ENCODE measurements at regions not wholly inside any gene's neighbourhood (a gene's known extent, or its start where the extent isn't known, plus 50 kb on each side); places are given as distances from the start of the nearest gene placed in this dataset.
A peak's percentile ranks its signal among the peaks of the same experiment; 100 is the strongest.

DNA sequence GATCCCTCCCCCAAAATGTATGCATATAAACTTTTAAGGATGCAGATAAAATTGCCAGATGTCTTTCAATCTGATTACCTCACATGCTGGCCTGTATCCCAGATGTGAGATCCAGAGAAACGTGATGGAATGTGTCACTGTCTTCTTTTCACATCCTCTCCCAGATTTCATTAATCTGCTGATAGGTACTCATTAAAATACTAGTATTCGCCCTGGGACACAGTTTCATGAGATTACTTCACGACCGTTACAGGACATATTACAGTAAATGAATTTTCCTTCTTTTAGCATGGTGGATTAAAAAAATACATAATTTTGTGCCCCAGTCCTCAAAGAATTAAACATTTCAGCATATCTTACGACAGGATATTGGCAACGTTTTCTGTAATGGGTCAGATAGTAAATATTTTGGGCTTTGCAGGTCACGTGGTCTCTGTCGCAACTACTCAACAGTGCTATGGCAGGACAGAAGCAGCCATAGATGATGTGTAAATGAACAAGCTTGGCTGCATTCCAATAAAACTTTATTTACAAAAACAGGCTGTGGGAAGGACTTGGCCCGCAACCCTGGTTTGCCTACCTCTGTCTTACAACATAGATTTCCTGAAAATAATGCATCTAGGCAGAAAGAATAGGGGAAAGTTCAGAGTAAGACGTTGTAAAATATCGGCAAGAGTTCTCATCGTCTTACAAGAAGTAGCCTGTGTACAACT lies 156.0 kb upstream of the DIO3 start:
- no peaks in the 10 kb centered on the region for H3K9me3 Mint-ChIP-seq
- DNase-seq (ENCODE audit: low spot score in 2 of 2) (no peak), ATAC-seq (no peak)
- no peak overlapping the region for H3K27ac Mint-ChIP-seq
- no peaks in the 10 kb centered on the region for H3K36me3 Mint-ChIP-seq

DNA sequence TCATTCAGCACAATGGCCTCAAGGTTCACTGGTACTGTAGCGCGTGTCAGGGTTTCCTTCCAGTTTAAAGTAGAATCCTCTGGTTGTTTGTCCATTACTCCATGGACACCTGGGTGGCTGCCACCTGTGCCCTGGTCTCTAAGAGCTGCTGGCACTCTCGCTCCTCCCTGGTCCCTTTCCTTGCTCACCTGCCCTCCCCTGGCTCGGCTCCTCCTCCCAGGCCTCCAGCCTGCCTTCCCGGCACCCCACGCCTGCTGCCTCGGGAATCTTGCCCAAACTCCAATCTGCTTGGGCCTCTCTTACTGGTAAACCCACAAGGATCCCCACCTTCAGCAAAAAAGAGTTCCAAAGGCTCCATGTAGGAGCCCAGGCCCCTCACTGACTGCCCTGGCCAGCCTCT lies 154.4 kb upstream of the DIO3 start:
- no peak overlapping the region for H3K27ac Mint-ChIP-seq
- H3K36me3 Mint-ChIP-seq: no peaks in the 10 kb centered on the region
- ATAC-seq: no peak
- no peak for DNase-seq (ENCODE audit: low spot score in 2 of 2)
- H3K9me3 Mint-ChIP-seq: no peaks in the 10 kb centered on the region

DNA sequence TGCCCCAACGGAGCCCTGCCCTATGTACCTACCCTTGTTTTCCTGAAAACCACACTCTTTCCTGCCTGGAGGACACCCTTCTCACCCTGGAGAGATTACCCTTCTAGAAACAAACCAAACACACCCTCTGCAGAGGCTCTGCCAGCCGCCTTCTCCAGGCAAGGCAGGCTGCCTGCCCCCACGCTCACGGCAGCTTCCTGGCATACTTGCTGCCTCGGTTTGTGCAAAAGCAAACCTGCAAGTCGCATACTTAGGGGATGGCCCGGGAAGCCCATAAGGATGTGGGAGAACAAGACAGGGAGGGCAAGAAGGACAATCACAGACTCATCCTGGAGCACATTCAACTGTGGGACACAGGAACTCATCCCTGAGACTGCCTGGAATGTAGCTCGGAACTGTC lies 154.0 kb upstream of the DIO3 start:
- Mint-ChIP-seq H3K27ac (no peak overlapping the region), H3K9me3 (no peaks in the 10 kb centered on the region), H3K36me3 (no peaks in the 10 kb centered on the region)
- DNase-seq (ENCODE audit: low spot score in 2 of 2) (no peak), ATAC-seq (no peak)

DNA sequence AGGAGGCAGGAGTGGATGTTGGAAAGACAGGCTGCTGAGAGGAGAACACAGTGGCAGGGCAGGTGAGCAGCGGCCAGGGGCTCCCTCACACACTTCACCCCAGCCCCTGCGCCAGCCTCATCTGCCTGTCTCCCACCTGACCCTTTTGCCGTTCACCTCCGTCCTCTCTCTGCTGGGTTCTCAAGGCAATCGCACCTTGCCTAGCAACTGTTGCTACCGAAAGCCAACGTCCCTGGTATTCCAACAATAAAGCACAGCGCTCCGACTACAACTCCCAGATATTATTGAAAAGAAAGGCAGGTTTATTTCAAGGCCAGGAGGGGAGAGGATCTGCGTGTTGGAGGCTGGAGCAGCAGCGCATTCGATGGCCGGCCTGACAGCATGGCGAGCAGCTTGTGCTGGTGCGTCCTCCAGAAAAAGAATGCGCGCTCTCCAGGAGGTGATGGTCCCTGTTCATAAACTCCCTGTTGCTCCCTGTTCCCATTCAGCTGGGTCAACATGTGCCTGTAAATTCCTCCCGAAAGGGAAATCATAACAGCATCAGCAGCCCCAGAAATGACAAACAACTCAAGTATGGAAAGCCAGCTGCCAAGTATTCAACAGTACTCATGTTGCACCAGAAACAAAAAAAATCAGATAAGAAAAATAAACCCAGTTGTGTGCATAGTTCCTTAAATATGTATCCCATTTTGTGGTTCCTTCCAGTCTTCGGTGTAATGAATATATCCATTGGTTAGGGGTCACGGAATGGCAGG lies 153.0 kb upstream of the DIO3 start:
- no peaks in the 10 kb centered on the region for H3K36me3 Mint-ChIP-seq
- H3K9me3 Mint-ChIP-seq: no peaks in the 10 kb centered on the region
- H3K27ac Mint-ChIP-seq: peak overlapping the region in 1 of 2 donors; percentile 84
- no peak for DNase-seq (ENCODE audit: low spot score in 2 of 2)
- ATAC-seq: no peak

DNA sequence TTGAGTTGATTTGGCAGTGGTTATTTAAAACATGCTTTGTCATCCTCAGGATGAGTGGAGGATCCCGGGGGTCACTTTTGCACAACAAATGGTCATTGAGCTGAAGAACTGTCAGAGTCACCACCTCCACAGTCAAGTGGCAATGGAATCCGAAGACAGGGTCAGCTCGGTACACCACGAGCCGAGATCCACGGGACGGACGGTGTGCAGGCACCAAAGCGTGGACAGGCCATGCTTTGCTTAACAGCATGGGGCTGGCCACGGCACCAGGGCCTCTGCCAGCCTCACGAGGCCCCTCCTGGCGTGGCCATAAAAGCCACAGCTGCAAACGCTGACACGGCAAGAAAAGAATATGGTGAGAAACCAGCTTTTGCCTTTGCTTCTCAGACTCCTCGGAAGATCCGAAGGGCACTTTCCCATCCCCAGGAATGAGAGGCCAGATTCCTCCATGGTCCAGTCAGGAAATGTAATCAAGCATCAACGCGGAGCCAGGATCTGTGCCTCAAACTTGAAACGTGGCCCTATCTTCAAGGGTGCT lies 152.2 kb upstream of the DIO3 start:
- DNase-seq (ENCODE audit: low spot score in 2 of 2): no peak
- Mint-ChIP-seq H3K9me3 (no peaks in the 10 kb centered on the region), H3K36me3 (no peaks in the 10 kb centered on the region), H3K27ac (no peak overlapping the region)
- no peak for ATAC-seq

DNA sequence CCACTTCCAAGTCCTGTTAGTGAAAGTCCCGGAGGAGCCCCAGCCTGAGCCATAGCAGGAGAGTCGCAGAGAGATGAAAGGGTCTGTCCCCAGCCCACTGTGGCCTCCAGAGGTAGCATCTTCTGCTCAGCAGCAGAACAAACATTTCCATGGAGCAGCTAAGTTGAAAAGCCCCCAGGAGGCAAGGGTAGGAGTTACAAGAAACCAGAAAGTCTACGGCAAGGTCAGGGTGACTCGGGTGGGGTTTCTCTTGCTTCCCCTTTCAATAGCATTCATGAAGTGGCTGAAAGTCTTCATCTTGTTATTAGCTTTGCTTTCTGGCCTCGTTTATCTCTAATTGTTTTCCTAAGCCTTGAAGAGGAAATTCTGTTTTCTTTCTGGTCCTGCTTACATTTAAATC lies 151.2 kb upstream of the DIO3 start:
- no peaks in the 10 kb centered on the region for H3K36me3 Mint-ChIP-seq

DNA sequence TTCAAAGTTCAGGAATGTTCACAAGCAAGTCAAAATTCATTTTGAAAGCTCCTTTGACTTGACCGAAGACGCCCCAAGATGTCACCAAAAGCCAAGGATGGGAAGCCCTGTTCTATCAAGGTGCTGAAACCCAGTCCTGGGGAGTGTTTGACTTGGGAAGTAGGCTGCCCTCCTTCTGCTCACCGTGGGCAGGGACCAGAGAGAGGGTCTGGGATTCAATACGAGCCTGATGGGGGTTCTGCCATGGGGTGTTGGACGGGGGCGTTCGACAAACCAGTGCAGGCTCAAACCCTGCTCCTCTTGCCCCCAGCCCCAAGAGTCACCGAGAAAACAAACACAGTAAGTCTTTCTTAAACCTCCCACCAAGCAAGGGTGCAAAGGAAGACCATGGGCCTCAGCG lies 150.1 kb upstream of the DIO3 start:
- no peak for ATAC-seq
- Mint-ChIP-seq H3K36me3 (no peaks in the 10 kb centered on the region), H3K27ac (no peak overlapping the region), H3K9me3 (no peaks in the 10 kb centered on the region)
- DNase-seq (ENCODE audit: low spot score in 2 of 2): no peak

More for the DNA sequence above, 151.2 kb upstream of the DIO3 start:
- no peak for DNase-seq (ENCODE audit: low spot score in 2 of 2)
- no peaks in the 10 kb centered on the region for H3K9me3 Mint-ChIP-seq
- no peak overlapping the region for H3K27ac Mint-ChIP-seq
- ATAC-seq: no peak

DNA sequence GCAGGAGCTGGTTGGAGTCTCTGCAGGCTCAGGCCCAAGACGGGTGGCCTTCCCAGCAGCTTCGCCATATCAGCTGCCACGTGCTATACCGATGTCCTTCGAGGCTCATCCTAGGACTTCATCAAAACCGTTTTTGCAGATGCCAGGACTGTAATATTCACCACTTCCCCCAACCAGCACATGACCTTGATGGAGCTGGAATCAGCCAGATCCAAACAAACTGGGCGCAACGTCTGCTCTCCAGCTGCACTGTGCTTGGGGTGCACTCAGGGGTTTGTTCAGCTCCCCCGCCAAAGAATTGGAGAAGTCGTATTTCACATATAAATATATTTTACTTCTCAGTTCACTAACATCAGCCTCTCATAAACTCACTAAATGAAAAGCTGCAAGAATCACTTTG lies 149.5 kb upstream of the DIO3 start:
- Mint-ChIP-seq H3K36me3 (no peaks in the 10 kb centered on the region), H3K27ac (no peak overlapping the region), H3K9me3 (no peaks in the 10 kb centered on the region)
- no peak for ATAC-seq
- no peak for DNase-seq (ENCODE audit: low spot score in 2 of 2)

DNA sequence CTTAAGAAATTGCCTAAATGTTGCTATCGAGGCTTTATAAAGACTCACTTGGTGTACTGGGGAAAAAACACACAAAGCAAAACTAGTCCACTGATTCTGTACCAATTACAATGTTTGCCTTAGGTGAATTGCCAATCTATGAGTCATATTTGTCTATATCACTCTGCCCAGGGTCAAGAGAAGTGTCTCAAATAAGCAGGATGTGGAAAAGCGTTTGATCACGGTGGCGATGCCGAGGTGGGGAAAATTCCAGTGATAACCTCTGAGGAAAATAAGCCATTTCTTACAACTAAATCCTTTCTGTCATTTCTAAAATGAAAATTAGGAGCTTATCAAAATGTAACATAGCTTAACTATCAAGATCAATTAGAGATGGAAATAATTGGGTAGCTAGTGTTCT lies 148.6 kb upstream of the DIO3 start:
- DNase-seq (ENCODE audit: low spot score in 2 of 2) (no peak), ATAC-seq (no peak)
- H3K27ac Mint-ChIP-seq: no peak overlapping the region
- H3K9me3 Mint-ChIP-seq: no peaks in the 10 kb centered on the region
- no peaks in the 10 kb centered on the region for H3K36me3 Mint-ChIP-seq

DNA sequence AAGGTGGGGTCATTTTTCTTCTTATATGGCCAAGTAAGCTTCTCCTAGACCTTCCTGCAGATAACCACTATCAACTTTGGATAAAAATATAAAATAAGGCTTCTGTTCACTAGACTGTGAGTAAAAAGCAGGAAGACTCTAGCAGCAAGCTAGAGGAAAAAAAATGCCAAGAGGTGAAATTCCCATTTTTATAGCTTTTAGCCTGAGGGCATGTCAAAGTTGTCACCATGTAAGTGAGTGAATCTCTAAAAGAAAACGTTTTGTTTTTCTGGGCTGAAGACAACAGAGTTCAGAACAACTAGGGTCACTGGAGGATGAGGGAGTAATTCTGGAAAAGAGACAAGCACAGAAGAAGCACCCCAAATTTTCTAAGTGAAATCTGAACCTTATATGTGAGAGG lies 143.9 kb upstream of the DIO3 start:
- Mint-ChIP-seq H3K9me3 (no peaks in the 10 kb centered on the region), H3K27ac (no peak overlapping the region), H3K36me3 (no peaks in the 10 kb centered on the region)
- DNase-seq (ENCODE audit: low spot score in 2 of 2): no peak
- ATAC-seq: no peak

DNA sequence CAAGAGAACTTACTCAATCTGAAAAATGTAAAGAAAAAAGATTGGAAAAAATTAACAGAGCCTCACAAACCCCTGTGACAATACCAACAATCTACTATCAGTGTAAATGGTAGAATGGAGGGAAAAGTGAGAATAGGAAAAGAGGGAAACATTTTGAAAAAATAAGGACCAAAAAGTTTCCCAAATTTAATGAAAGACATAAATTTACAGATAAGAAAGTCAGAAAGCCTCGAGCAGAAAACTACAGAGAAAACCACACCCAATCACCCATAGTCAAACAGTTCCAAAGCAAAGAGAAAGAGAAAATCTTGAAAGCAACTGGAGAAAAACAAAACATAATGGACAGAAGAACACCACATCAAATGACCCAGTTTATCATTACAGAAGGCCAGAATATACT lies 142.7 kb upstream of the DIO3 start:
- no peak overlapping the region for H3K27ac Mint-ChIP-seq
- no peak for DNase-seq (ENCODE audit: low spot score in 2 of 2)
- H3K36me3 Mint-ChIP-seq: no peaks in the 10 kb centered on the region
- ATAC-seq: no peak
- no peaks in the 10 kb centered on the region for H3K9me3 Mint-ChIP-seq

DNA sequence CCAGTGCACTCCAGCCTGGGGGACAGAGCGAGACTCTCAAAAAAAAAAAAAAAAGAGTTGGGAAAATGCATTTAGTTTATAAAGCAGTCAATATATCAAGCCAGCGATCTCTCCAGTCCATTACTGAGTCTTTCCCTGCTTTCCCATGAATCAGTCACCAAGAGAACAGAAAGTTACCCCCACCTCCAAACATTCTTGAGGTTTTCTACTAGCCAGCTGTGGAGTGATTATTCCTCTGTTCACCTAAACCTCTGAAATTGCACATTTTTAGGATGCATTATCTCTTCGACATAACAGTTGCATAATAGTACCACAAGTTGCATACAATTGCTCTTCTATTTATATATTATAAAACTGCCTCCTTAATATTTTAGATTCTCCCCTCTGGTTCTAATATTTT lies 134.8 kb upstream of the DIO3 start:
- ATAC-seq (no peak), DNase-seq (ENCODE audit: low spot score in 2 of 2) (no peak)
- Mint-ChIP-seq H3K27ac (no peak overlapping the region), H3K9me3 (peaks cover 7 to 11% of the 10 kb centered on the region in 2 donors), H3K36me3 (peaks cover 0 to 11% of the 10 kb centered on the region in 2 donors)

DNA sequence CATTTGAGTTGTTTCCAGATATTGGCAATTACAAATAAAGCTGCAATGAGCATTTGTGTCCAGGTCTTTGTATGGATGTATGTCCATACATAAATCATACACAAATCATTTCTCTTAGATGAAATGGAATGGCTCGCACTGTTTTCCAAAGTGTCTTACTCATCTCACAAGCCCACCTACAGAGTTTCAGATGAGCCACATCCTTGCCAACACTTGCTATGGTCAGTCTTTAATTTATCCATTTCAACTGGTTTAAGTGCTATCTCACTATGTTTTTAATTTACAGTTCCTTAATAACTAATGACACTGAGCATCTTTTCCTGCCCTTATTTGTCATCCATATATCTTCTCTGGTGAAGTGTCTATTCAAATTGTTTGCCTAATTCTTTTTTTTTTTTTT lies 132.9 kb upstream of the DIO3 start:
- DNase-seq (ENCODE audit: low spot score in 2 of 2) (no peak), ATAC-seq (no peak)
- H3K36me3 Mint-ChIP-seq: peaks cover 0 to 11% of the 10 kb centered on the region in 2 donors
- H3K9me3 Mint-ChIP-seq: peaks cover 7 to 11% of the 10 kb centered on the region in 2 donors
- no peak overlapping the region for H3K27ac Mint-ChIP-seq

DNA sequence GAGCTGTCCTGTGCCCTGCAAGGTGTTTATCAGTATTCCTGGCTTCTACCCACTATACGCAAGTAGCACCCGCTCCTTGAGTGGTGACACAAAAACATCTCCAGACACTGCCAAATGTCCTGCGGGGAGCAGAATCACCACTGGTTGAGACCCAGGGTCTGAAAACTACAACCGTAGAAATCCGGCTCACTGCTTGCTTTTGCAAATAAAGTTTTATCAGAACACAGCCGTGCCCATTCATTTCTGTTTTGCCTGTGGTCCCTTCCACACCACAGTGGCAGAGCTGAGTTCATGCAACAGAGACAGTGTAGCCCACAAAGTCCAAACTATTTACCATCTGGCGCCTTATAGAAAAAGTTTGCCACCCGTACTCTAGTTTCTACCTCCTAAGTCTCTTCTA lies 125.7 kb upstream of the DIO3 start:
- Mint-ChIP-seq H3K9me3 (no peaks in the 10 kb centered on the region), H3K27ac (no peak overlapping the region), H3K36me3 (no peaks in the 10 kb centered on the region)
- DNase-seq (ENCODE audit: low spot score in 2 of 2): no peak
- no peak for ATAC-seq

DNA sequence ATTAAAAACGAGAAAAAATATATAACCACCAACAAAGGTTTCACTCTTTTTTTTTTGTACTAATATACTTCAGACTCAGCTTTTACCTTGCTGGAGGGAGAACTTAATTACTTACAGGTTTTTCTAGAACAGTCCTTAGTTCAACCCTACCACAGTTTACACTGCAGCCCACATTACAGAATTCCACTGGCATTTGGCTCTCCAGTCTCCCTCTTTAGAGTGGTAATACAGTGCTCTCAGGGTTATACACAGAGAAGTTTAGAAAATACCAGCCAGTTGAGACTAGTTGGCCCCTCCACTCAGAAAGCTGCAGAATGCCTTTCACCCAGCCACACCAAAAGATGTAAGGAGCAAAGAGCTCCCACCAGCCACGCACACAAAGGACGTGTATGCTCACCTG lies 122.3 kb upstream of the DIO3 start:
- Mint-ChIP-seq H3K27ac (no peak overlapping the region), H3K9me3 (no peaks in the 10 kb centered on the region), H3K36me3 (no peaks in the 10 kb centered on the region)
- ATAC-seq (no peak), DNase-seq (ENCODE audit: low spot score in 2 of 2) (no peak)

DNA sequence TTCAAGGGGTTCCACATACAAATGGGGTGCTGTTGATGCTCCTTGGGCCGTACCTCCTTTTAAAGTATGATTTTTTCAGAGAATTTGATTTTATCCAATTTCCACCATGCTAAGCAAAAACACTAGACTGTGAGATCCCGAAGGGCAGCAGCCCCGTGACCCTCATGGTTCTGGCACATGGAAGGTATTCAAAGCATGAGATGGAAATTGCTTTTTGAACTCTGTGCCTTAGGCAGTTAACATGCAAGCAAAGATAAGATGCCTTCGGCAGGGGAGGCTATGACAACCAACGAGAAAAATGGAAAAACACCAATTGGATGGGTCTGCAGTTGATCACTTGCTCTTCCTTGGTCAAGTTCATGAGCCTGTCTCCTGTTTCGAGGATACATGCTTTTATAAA lies 120.8 kb upstream of the DIO3 start:
- no peaks in the 10 kb centered on the region for H3K36me3 Mint-ChIP-seq
- DNase-seq (ENCODE audit: low spot score in 2 of 2) (no peak), ATAC-seq (no peak)
- H3K27ac Mint-ChIP-seq: no peak overlapping the region
- H3K9me3 Mint-ChIP-seq: no peaks in the 10 kb centered on the region

DNA sequence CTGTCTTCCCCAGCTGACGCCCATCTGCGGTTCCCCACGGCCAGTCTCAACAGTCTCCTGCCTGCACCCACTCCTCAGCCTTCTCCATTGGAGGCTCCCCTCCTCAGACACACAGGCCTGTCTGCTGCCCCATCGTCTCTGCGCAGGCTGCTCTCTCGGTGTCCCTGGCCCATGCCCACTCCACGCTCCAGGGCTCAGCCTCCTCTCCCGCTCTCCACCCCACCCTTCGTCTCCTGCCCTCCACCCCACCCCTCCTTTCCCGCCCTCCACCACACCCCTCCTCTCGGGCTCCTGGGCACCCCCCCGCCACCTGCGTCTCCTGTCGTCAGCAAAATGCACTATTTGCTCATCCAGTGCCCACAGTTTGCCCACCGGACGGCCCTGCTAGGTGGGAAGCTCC lies 119.6 kb upstream of the DIO3 start:
- no peaks in the 10 kb centered on the region for H3K9me3 Mint-ChIP-seq
- DNase-seq (ENCODE audit: low spot score in 2 of 2): no peak
- H3K27ac Mint-ChIP-seq: no peak overlapping the region
- H3K36me3 Mint-ChIP-seq: no peaks in the 10 kb centered on the region
- no peak for ATAC-seq

DNA sequence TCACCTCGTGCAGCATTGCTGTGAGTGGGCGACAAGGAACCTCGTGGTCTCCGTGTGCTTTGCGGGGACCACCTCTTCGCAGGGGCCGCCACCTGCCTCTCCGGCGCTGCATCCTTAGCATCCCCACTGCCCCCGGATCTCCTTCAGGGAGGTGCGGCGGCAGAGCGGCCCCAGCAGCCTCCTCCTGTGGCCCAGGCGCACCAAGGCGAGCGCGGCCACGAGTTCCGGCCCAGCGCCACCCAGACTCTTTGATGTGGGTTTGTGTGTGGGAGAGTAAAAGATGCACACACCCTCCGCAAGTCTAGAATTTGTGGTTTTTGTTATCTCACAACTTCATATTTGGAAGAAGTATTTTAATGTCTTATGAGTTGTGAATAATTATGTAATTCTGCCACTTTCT lies 118.8 kb upstream of the DIO3 start:
- Mint-ChIP-seq H3K27ac (no peak overlapping the region), H3K9me3 (no peaks in the 10 kb centered on the region), H3K36me3 (no peaks in the 10 kb centered on the region)
- peak; percentile 69 to 73 for DNase-seq (ENCODE audit: low spot score in 2 of 2)
- peak; percentile 93 to 97 for ATAC-seq

All from activated naive CD4-positive, alpha-beta T cell treated with anti-CD3 and anti-CD28 coated beads, Interleukin-2, amount 50 U/mL, for 72 hours (primary cell).